ENCODE measurements at regions not wholly inside any gene's neighbourhood (a gene's known extent, or its start where the extent isn't known, plus 50 kb on each side); places are given as distances from the start of the nearest gene placed in this dataset.
"Not testable (repeated sequence)": the region's sequence is repeated elsewhere in the genome, so short reads cannot be mapped to it uniquely, and the experiment has no call there.

- DNase-seq, result not testable (repeated sequence)
Observed at GRCh38 chr3:106486945-106487639, 618.3 kb upstream of the CBLB start.

DNA sequence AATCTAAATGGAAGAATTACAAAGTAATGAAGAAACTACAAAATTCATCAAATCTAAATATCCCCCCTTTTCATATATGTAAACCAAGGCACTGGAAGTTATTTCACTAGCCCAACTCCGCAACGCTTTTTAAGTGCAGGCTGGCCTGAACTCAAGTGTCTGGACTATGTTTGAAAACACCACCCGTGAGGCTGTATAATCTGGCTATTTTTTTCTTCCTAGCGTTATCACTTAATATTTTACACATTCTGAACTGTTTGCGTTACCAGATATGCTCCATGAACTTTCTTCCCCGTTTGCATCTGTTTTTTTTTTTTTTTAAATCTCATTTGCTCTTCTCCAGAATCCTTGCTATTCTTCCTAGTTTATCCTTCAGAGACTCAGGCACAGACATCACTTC lies 619.5 kb upstream of the CBLB start:
- DNase-seq, result no peak

GRCh38 chr3:106491796-106492195 lies 623.0 kb upstream of the CBLB start:
- DNase-seq, result no peak

DNA sequence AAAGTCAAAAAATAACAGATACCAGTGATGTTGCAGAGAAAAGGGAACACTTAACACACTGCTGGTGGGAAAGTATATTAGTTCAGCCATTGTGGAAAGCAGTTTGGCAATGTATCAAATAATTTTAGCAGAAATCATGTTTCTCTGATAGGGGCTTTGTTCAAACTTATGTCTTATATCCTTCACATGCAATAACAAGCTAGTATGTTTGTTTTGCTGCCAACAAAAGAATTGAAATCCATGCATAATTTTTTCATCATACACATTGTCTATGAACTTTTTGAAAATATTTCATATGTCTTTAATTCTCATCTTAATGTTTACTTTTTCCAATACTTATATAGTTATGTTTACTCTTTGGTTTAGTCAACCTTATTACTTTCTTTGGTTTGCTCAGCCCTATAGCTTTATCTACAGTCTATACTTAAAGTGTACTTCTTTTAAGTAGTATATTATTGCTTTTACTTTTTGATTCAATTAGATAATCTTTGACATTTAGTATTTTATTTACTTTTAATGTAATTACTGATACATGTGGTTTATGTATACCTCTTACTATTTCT lies 639.6 kb upstream of the CBLB start:
- DNase-seq, result no peak

GRCh38 chr3:106510206-106510605 lies 641.4 kb upstream of the CBLB start:
- no peak for DNase-seq

DNA sequence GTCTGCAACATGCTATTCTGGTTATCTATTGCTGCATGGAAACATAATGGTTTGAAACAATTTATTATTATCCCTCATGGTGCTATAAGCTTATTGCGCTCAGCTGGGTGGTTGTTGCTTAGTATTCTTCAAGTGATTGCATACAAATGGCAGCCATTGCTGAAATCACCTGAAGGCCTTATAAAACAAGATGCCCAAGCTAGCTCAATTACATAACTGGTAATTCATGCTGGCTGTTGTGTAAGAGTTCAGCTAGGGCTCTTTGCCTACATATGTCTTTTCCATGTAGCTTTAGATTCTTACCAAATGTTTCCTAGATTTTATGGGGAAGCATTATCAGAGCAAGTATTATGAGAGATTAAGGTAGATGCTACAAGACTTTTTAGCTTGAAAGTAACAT lies 644.0 kb upstream of the CBLB start:
- DNase-seq, result no peak

DNA sequence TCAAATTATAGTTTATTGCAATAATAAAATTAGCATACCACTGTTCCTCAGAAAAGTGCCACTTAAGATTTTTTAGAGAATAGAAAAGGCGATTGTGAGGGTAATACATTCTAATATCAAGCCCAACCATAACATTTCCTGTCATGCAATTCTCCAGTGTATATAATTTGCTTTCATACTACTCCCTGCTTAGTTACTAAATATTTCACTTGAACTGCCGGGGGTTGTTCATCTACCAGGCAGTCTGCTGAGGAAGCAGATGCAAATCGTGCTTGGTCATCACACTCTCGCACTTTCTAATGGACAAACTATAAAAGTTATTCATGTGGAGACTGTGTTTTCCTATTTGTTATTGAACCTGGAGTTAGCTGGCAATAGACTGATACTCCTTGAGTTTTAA lies 645.6 kb upstream of the CBLB start:
- DNase-seq, result no peak

GRCh38 chr3:106518516-106518915 lies 649.7 kb upstream of the CBLB start:
- no peak for DNase-seq

GRCh38 chr3:106522397-106522796 lies 653.6 kb upstream of the CBLB start:
- no peak for DNase-seq

DNA sequence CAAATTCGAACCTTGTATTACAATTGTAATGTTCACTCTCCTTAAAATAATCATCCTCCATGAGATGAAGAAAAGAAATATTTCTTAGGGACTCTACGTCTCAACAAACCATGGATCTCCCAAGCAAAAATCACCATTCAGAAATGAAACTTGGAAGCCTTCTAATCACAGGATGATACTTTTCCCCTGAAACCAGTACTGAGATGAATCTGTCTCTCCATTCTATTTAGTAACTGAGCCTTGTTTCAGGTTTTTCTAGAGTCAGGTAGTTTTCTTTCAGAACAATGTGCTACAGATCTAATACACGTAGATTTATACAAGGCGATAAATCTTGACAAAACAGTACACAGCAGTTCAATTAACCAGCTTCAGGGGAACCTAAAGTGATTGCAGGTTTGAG lies 660.1 kb upstream of the CBLB start:
- DNase-seq, result no peak

- no peak for DNase-seq
Observed at GRCh38 chr3:106529738-106530137, 660.9 kb upstream of the CBLB start.

GRCh38 chr3:106530367-106530766 lies 661.6 kb upstream of the CBLB start:
- no peak for DNase-seq

GRCh38 chr3:106531771-106532329 lies 663.0 kb upstream of the CBLB start:
- DNase-seq, result not testable (repeated sequence)

DNA sequence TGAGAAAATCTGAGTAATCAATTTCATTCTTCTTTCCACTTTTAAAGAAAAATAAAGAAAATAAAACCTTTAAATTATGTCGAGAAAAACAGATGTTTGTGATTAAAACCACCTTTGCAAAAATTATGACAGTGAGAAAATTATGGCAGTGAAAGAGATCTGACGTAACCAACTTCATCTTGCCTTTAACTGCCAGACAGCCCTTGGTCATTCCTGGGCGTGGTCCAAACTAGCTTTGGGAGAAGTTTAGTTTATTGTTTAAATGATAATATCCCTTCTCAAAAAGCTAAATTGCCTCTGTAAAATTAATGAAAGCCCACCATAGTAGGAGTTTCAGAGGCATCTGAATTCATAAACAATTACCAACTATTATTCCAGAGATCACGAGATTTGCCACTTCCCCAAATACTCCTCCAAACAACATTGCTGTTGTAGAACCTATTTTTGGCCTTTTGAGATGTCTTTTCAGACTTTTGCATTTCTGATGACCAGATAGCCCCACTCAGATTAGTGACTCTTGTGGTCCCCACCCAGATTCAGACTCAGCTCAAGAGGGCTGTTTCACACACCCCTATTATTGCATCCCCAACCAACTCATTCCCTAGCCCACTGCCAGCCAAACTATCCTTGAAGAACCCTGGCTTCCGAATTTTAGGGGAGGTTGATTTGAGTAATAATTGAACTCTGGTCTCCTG lies 664.4 kb upstream of the CBLB start:
- DNase-seq, result no peak

DNA sequence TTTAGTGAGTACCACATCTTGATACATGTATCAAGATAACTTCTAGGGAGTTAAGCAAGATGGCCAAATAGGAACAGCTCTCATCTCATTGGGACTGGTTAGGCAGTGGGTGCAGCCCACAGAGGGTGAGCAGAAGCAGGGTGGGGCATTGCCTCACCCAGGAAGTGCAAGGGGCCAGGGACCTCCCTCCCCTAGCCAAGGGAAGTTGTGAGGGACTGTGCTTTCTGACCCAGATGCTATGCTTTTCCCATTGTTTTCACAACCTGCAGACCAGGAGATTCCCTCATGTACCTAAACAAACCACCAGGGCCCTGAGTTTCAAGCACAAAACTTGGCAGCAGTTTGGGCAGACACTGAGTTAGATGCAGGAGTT lies 665.0 kb upstream of the CBLB start:
- no peak for DNase-seq

DNA sequence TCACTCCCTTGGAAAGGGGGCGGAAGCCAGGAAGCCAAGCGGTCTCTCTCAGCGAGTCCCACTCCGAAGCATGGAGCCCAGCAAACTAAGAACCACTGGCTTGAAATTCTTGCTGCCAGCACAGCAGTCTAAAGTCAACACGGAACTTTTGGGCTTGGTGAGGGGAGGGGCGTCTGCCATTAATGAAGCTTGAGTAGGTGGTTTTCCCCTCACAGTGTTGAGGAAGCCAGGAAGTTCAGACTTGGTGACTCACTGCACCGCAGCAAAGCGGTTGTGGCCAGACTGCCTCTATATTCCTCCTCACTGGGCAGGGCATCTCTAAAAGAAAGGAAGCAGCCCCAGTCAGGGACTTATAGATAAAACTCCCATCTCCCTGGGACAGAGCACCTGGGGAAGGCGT lies 665.4 kb upstream of the CBLB start:
- DNase-seq, result no peak

DNA sequence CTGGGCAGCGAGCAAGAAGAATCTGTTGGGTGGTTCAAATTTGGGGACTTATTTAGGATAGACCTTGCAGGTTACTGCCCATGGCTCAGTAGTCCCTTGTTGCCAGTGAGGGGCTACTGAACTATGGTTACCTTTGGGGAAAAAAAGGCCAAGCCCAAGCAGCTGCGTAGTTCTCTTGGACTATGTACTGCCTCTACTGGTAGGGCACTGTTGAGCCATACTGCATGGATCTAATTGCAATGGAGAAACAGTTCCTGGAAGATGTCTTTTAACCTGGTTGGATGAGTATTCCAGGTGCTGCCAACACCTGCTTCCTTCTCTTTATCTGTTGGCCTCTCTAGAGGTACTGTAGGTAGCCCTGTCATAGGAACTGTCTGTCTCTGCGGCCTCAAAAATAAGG lies 671.9 kb upstream of the CBLB start:
- no peak for DNase-seq

DNA sequence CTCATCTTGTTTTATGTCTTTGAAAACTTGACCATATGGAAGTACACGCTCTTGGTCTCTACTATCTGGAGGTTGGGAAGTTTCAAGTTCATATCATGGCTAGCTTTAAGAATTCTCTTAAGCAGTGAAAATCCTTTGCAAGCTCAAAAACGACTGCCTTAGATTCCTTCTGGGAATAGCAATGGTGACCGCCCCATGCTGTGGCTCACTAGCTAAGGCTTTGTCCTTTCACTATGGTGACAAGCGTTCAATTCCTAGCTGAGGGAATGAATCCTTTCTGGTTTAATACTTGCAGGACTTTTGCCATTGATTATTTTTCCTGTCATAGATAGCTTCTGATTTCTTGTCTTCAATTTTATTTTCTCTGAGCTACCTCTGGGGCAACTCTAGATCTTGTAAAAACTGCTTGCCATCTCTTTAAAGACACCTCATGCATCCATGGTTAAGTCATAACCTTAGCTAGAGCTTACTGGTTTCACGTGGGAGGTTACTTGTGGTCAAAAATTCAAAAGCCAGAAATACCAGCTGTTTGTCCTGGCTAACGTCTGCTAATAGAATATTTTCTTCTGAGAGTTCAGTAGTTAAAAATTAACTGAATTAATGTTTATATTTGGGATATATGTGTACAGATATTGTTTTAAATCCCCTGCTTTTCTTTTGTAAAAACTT lies 673.4 kb upstream of the CBLB start:
- DNase-seq, result no peak

GRCh38 chr3:106552351-106553043 lies 683.7 kb upstream of the CBLB start:
- DNase-seq, result no peak

DNA sequence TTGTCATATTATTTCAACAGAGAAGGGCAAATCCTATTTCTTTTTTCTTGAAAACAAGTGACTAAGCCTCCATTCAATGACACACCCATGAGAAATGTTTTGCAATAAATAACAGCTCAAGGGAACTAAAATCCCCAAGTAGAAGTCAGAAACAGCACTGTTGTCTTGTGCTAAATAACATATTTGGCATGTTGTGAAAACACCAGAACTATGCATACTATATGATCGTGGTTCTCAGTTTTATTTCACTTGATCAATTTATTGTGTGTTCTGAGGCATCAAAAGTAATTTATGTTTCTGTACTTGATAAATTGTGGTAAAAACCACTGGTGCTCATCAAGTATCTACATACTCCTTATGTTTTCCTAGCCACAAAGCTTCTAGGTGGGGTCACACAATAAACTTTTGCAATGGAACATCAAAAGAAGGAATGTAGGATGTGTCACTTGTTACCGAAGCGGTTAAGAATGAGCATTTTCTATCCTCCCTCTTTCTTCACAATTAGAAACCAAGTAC lies 691.7 kb upstream of the CBLB start:
- no peak for DNase-seq

DNA sequence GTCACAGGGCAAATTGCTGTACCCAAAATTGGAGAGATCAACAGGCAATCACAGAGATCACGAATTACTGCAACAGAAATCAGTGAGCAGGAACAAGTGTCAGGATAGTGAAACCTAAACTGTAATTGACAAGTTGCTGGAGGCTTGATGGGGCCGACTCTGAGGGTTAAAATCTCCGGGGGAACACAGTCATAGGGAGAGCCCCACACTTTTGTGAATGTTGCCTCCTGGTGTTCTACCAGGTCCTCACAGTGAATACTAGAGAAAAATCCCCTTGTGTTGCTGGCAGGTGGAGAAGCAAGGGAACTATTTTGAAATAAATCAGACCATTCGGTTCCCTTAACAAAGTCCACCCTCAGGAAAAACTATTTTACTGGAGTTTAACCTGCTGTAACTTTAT lies 697.5 kb upstream of the CBLB start:
- DNase-seq, result no peak

GRCh38 chr3:106570426-106570825 lies 701.6 kb upstream of the CBLB start:
- DNase-seq, result no peak

- no peak for DNase-seq
Observed at GRCh38 chr3:106573605-106574004, 704.8 kb upstream of the CBLB start.

Measured in NCI-H146 (cell line).